SK-N-SH (cell line): ENCODE measurements at regions not wholly inside any gene's neighbourhood (a gene's known extent, or its start where the extent isn't known, plus 50 kb on each side); places are given as distances from the start of the nearest gene placed in this dataset.

ENCODE experiments used
- CTCF ChIA-PET: fragments of 300-600, 350-600 bp; formaldehyde crosslinking; extraction: SDS; loops from one replicate; lab custom pipeline; 2021; lab: Yijun Ruan, JAX
- POLR2A ChIA-PET: fragments of 350-600 bp; sonication (Branson Sonifier 250); formaldehyde crosslinking; extraction: SDS; loops from one replicate; lab custom pipeline; 2020; ENCODE audit warnings: antibody characterized with exemption, inconsistent platforms; lab: Yijun Ruan, JAX
- DNase-seq: peaks from one replicate; pipeline ENCODE4 v3.0.0; 2012
- H2AFZ ChIP-seq: fragments of 200-600 bp; sonication (generic); 2 replicates; pipeline ENCODE4 v1.8.1; 2016; ENCODE audit warnings: antibody characterized with exemption, mild to moderate bottlenecking, low read depth
- H3F3A ChIP-seq: fragments of 200-600 bp; sonication (generic); replicated peaks from 2 replicates; pipeline ENCODE3; 2016; ENCODE audit warnings: antibody characterized with exemption, mild to moderate bottlenecking; ENCODE audit not compliant: insufficient read depth
- H3K27ac ChIP-seq, 2 experiments: fragments of 200-500 bp in 1 of 2; fragments of 200-600 bp in 1 of 2; sonication (Bioruptor generic) in 1 of 2; sonication (generic), shearing (Covaris generic) in 1 of 2; 2 replicates each; pipeline versions ENCODE4 v1.5.1 to v1.6.1; 2014 to 2016; ENCODE audit warnings: low read depth in 2 of 2, inconsistent platforms in 1 of 2, low read length in 1 of 2, mild to moderate bottlenecking in 1 of 2, mixed read lengths in 1 of 2
- H3K27me3 ChIP-seq: fragments of 200-600 bp; sonication (generic), shearing (Covaris generic); 2 replicates; pipeline ENCODE4 v1.6.1; 2016; ENCODE audit warnings: mixed run types; ENCODE audit not compliant: insufficient read depth
- H3K36me3 ChIP-seq, 2 experiments: fragments of 200-500 bp in 1 of 2; fragments of 200-600 bp in 1 of 2; sonication (Bioruptor generic) in 1 of 2; sonication (generic) in 1 of 2; replicated peaks in 1 of 2; 2 replicates each; pipeline versions ENCODE3 to v1.5.1; 2014 to 2016; ENCODE audit warnings: low read length in 1 of 2, mild to moderate bottlenecking in 1 of 2; ENCODE audit not compliant: insufficient read depth in 2 of 2, control insufficient read depth in 1 of 2
- H3K4me1 ChIP-seq, 2 experiments: fragments of 200-500 bp in 1 of 2; fragments of 200-600 bp in 1 of 2; sonication (Bioruptor generic) in 1 of 2; sonication (generic), shearing (Covaris generic) in 1 of 2; 2 replicates each; pipeline versions ENCODE4 v1.5.1 to v1.6.1; 2014 to 2016; ENCODE audit warnings: low read depth in 1 of 2, low read length in 1 of 2, mixed run types in 1 of 2; ENCODE audit not compliant: insufficient read depth in 2 of 2, control insufficient read depth in 1 of 2
- H3K4me2 ChIP-seq: fragments of 200-600 bp; sonication (generic), shearing (Covaris generic); 2 replicates; pipeline ENCODE4 v1.6.1; 2017; ENCODE audit warnings: mixed run types
- H3K4me3 ChIP-seq, 2 experiments: fragments of 200-500 bp in 1 of 2; fragments of 200-600 bp in 1 of 2; sonication (Bioruptor generic) in 1 of 2; sonication (generic), shearing (Covaris generic) in 1 of 2; 2 replicates each; pipeline versions ENCODE4 v1.5.1 to v1.8.1; 2014 to 2016; ENCODE audit warnings: low read depth in 2 of 2, inconsistent platforms in 1 of 2, low read length in 1 of 2, mild to moderate bottlenecking in 1 of 2, mixed read lengths in 1 of 2, moderate library complexity in 1 of 2
- H3K79me2 ChIP-seq: fragments of 200-600 bp; sonication (generic); 2 replicates; pipeline ENCODE4 v1.8.1; 2017; ENCODE audit warnings: mild to moderate bottlenecking; ENCODE audit not compliant: insufficient read depth
- H3K9ac ChIP-seq: fragments of 200-600 bp; sonication (generic); 2 replicates; pipeline ENCODE4 v1.6.1; 2017; ENCODE audit warnings: mixed run types
- H3K9me2 ChIP-seq: fragments of 200-600 bp; sonication (generic); 2 replicates; pipeline ENCODE4 v1.6.1; 2017; ENCODE audit warnings: mixed run types
- H3K9me3 ChIP-seq: fragments of 200-600 bp; sonication (generic); 2 replicates; pipeline ENCODE4 v1.6.1; 2017; ENCODE audit warnings: mixed run types, mild to moderate bottlenecking, moderate library complexity
- H4K20me1 ChIP-seq: fragments of 200-600 bp; sonication (generic); 2 replicates; pipeline ENCODE4 v1.6.1; 2017; ENCODE audit warnings: mild to moderate bottlenecking, mixed run types; ENCODE audit not compliant: insufficient read depth
- EP300 ChIP-seq, 2 experiments: IDR thresholded peaks; 2 replicates each; pipeline versions ENCODE4 v1.4.0 to v1.6.1; 2012; ENCODE audit warnings: borderline replicate concordance in 1 of 2, low read depth in 1 of 2, low read length in 1 of 2
- FOSL2 ChIP-seq: IDR thresholded peaks from 2 replicates; pipeline ENCODE4 v1.4.0; 2012; ENCODE audit warnings: low read depth, mild to moderate bottlenecking, moderate library complexity, borderline replicate concordance
- FOXJ3 ChIP-seq: sonication (generic); formaldehyde crosslinking; IDR thresholded peaks from 2 replicates; pipeline ENCODE4 v1.5.1; 2020; ENCODE audit warnings: mild to moderate bottlenecking, missing genetic modification reagents
- FOXM1 ChIP-seq: IDR thresholded peaks from 2 replicates; pipeline ENCODE4 v1.4.0; 2012; ENCODE audit warnings: low read depth, mild to moderate bottlenecking
- GATA2 ChIP-seq: sonication (generic); formaldehyde crosslinking; IDR thresholded peaks from 2 replicates; pipeline ENCODE4 v1.5.0; 2020; ENCODE audit warnings: mild to moderate bottlenecking, missing genetic modification reagents
- JUND ChIP-seq: IDR thresholded peaks from 2 replicates; pipeline ENCODE4 v1.4.0; 2012
- MXI1 ChIP-seq: IDR thresholded peaks from 2 replicates; pipeline ENCODE4 v1.6.1; 2012; ENCODE audit warnings: mild to moderate bottlenecking, low read depth, low read length, improper control_type of control experiment
- NFIC ChIP-seq: IDR thresholded peaks from 2 replicates; pipeline ENCODE4 v1.4.0; 2012; ENCODE audit warnings: borderline replicate concordance
- NRF1 ChIP-seq: IDR thresholded peaks from 2 replicates; pipeline ENCODE4 v1.6.1; 2012; ENCODE audit warnings: low read depth, mild to moderate bottlenecking, low read length
- POLR2AphosphoS5 ChIP-seq: IDR thresholded peaks from 2 replicates; pipeline ENCODE4 v1.6.1; 2012; ENCODE audit warnings: low read depth, low read length
- RCOR1 ChIP-seq: fragments of 150-350 bp; IDR thresholded peaks from 2 replicates; pipeline ENCODE4 v1.6.1; 2017; ENCODE audit warnings: antibody characterized with exemption, low read length
- RXRA ChIP-seq: IDR thresholded peaks from 2 replicates; pipeline ENCODE4 v1.4.0; 2012; ENCODE audit warnings: low read depth, mild to moderate bottlenecking, borderline replicate concordance
- SMC3 ChIP-seq: IDR thresholded peaks from 2 replicates; pipeline ENCODE4 v1.6.1; 2012; ENCODE audit warnings: low read depth, low read length, improper control_type of control experiment
- TAF1 ChIP-seq: IDR thresholded peaks from 2 replicates; pipeline ENCODE4 v1.6.1; 2012; ENCODE audit warnings: low read depth, mild to moderate bottlenecking, low read length, moderate library complexity, borderline replicate concordance
- TCF12 ChIP-seq: IDR thresholded peaks from 2 replicates; pipeline ENCODE4 v1.4.0; 2012
- TEAD4 ChIP-seq: IDR thresholded peaks from 2 replicates; pipeline ENCODE4 v1.4.0; 2012; ENCODE audit warnings: mild to moderate bottlenecking, borderline replicate concordance; ENCODE audit not compliant: insufficient read depth
- USF2 ChIP-seq: fragments of 150-350 bp; IDR thresholded peaks from 2 replicates; pipeline ENCODE4 v1.6.1; 2017; ENCODE audit warnings: antibody characterized with exemption, low read length, low read depth, borderline replicate concordance
- YY1 ChIP-seq: IDR thresholded peaks from 2 replicates; pipeline ENCODE4 v1.4.0; 2012; ENCODE audit warnings: low read depth, mild to moderate bottlenecking
- ZBTB33 ChIP-seq: IDR thresholded peaks from 2 replicates; pipeline ENCODE4 v1.4.0; 2012; ENCODE audit warnings: low read depth, borderline replicate concordance
- WGBS: methylation state at CpG from one replicate; pipeline ENCODE4 v1.1.6; 2017; ENCODE audit warnings: low lambda C conversion rate; 5-methylcytosine and 5-hydroxymethylcytosine counted together
- TF ChIP-seq, protein P1 (sequence below): IDR thresholded peaks from 2 replicates; pipeline ENCODE4; 2012
- TF ChIP-seq, protein P2 (sequence below): fragments of 150-350 bp; IDR thresholded peaks from 2 replicates; pipeline ENCODE4 v1.6.1; 2016; ENCODE audit warnings: mild to moderate bottlenecking, low read depth, low read length

DNA sequence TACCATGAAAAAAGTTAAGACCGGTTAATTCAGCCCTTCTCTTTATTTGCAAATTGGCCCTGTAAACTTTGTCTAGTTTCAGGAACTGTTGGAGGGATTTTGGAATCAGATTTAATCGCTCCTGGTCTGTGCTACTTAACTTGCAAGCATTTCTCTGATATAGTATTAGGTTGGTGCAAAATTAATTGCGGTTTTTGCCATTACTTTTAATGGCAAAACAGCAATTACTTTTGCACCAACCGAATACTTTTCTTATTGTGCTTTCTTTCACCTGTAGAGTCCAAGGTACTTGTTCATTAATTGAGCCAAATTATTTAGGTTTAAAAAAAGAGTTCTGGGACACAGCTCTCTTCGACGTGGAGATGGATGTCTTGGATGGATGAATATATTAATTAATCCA lies 92.8 kb upstream of the HNRNPU start:
- Histone ChIP-seq H3K27me3 (no peaks in the 10 kb centered on the region), H3K4me1 (no peaks in the 10 kb centered on the region), H2AFZ (no peak overlapping the region), H3K4me3 (no peak overlapping the region), H3K9me3 (no peaks in the 10 kb centered on the region), H3K36me3 (no peaks in the 10 kb centered on the region), H4K20me1 (no peaks in the 10 kb centered on the region), H3K27ac (no peak overlapping the region), H3F3A (no peaks in the 10 kb centered on the region), H3K9ac (no peak overlapping the region), H3K79me2 (no peaks in the 10 kb centered on the region), H3K9me2 (no peaks in the 10 kb centered on the region), H3K4me2 (no peak overlapping the region)
- DNase-seq, result no peak
- 82% methylated on average over 6 of the region's 6 CpGs for WGBS
- POLR2A ChIA-PET, result no interaction called here
- TF ChIP-seq RXRA, result no peak
- no peak for TF ChIP-seq NRF1
- no peak for TF ChIP-seq POLR2AphosphoS5
- no peak for TF ChIP-seq RCOR1
- TF ChIP-seq, protein P1, sequence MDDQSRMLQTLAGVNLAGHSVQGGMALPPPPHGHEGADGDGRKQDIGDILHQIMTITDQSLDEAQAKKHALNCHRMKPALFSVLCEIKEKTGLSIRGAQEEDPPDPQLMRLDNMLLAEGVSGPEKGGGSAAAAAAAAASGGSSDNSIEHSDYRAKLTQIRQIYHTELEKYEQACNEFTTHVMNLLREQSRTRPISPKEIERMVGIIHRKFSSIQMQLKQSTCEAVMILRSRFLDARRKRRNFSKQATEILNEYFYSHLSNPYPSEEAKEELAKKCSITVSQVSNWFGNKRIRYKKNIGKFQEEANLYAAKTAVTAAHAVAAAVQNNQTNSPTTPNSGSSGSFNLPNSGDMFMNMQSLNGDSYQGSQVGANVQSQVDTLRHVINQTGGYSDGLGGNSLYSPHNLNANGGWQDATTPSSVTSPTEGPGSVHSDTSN, result no peak
- no peak for TF ChIP-seq GATA2 (CRISPR knock-in tag)
- TF ChIP-seq MXI1, result no peak
- no peak for TF ChIP-seq TAF1
- no peak for TF ChIP-seq TEAD4
- TF ChIP-seq JUND, result no peak
- no peak for TF ChIP-seq USF2
- no peak for TF ChIP-seq EP300 (IDR thresholded peaks at IDR 0.05; ENCODE audit: borderline replicate concordance in 1 of 2, low read depth in 1 of 2, low read length in 1 of 2)
- TF ChIP-seq ZBTB33, result no peak
- no peak for TF ChIP-seq YY1
- TF ChIP-seq NFIC, result no peak
- TF ChIP-seq FOSL2, result no peak
- CTCF ChIA-PET, result no interaction called here

GRCh38 chr1:244955661-244956060 lies 91.3 kb upstream of the HNRNPU start:
- TF ChIP-seq NFIC (no peak), ZBTB33 (no peak), TCF12 (no peak), TEAD4 (no peak), FOXM1 (no peak), TAF1 (no peak), FOXJ3 (CRISPR knock-in tag) (no peak), RCOR1 (no peak), GATA2 (CRISPR knock-in tag) (no peak), SMC3 (no peak)
- TF ChIP-seq, protein P2, sequence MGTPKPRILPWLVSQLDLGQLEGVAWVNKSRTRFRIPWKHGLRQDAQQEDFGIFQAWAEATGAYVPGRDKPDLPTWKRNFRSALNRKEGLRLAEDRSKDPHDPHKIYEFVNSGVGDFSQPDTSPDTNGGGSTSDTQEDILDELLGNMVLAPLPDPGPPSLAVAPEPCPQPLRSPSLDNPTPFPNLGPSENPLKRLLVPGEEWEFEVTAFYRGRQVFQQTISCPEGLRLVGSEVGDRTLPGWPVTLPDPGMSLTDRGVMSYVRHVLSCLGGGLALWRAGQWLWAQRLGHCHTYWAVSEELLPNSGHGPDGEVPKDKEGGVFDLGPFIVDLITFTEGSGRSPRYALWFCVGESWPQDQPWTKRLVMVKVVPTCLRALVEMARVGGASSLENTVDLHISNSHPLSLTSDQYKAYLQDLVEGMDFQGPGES, result no peak
- TF ChIP-seq, all 33 proteins: peak for 0
- H3K79me2 ChIP-seq, result no peaks in the 10 kb centered on the region
- H3K4me3 ChIP-seq, result no peak overlapping the region
- no peaks in the 10 kb centered on the region for H3K27me3 ChIP-seq
- no peaks in the 10 kb centered on the region for H3K9me3 ChIP-seq
- no peaks in the 10 kb centered on the region for H3F3A ChIP-seq
- no peak overlapping the region for H2AFZ ChIP-seq
- no peaks in the 10 kb centered on the region for H3K36me3 ChIP-seq
- H4K20me1 ChIP-seq, result no peaks in the 10 kb centered on the region
- ChIA-PET POLR2A (no interaction called here), CTCF (interaction anchor here (1.1 kb wide), 1 partner anchor 61 kb away, joined by 3 read pairs; no protein-coding TSS in a partner anchor)
- no peak overlapping the region for H3K9ac ChIP-seq
- WGBS, result 97% methylated on average over 5 of the region's 5 CpGs
- H3K4me2 ChIP-seq, result no peak overlapping the region
- no peak for DNase-seq
- no peak overlapping the region for H3K27ac ChIP-seq
- no peaks in the 10 kb centered on the region for H3K9me2 ChIP-seq
- no peaks in the 10 kb centered on the region for H3K4me1 ChIP-seq
